Parathyroid adenoma (tissue), 2 donors: ENCODE measurements at regions not wholly inside any gene's neighbourhood (a gene's known extent, or its start where the extent isn't known, plus 50 kb on each side); places are given as distances from the start of the nearest gene placed in this dataset.

Experiments
- H2AFZ ChIP-seq: fragments of 300-600 bp; sonication (generic); one replicate; pipeline ENCODE4 v1.7.0; 2017; ENCODE audit warnings: antibody characterized with exemption, mild to moderate bottlenecking
- H3K27ac ChIP-seq: fragments of 300-600 bp; sonication (generic); one replicate; pipeline ENCODE4 v1.7.0; 2017
- H3K27me3 ChIP-seq: fragments of 300-600 bp; sonication (generic); one replicate; pipeline ENCODE4 v1.7.0; 2017; ENCODE audit warnings: low read length; ENCODE audit not compliant: control insufficient read depth, insufficient read depth
- H3K36me3 ChIP-seq: fragments of 300-600 bp; sonication (generic); one replicate; pipeline ENCODE4 v1.7.0; 2017; ENCODE audit warnings: low read length; ENCODE audit not compliant: control insufficient read depth, insufficient read depth
- H3K4me1 ChIP-seq: fragments of 300-600 bp; sonication (generic); one replicate; pipeline ENCODE4 v1.7.0; 2017; ENCODE audit warnings: control low read depth
- H3K4me2 ChIP-seq: fragments of 300-600 bp; sonication (generic); one replicate; pipeline ENCODE4 v1.7.0; 2017; ENCODE audit warnings: low read length
- H3K4me3 ChIP-seq: fragments of 300-600 bp; sonication (generic); one replicate; pipeline ENCODE4 v1.7.0; 2017; ENCODE audit warnings: low read depth, low read length
- H3K79me2 ChIP-seq: fragments of 300-600 bp; sonication (generic); one replicate; pipeline ENCODE4 v1.7.0; 2017; ENCODE audit warnings: control low read depth
- H3K9ac ChIP-seq: fragments of 300-600 bp; sonication (generic); one replicate; pipeline ENCODE4 v1.7.0; 2017; ENCODE audit warnings: mild to moderate bottlenecking
- H3K9me3 ChIP-seq: fragments of 300-600 bp; sonication (generic); one replicate; pipeline ENCODE4 v1.7.0; 2017; ENCODE audit warnings: low read length; ENCODE audit not compliant: control insufficient read depth
- TF ChIP-seq, protein P1 (sequence below): fragments of 300-600 bp; sonication (generic); IDR thresholded peaks from one replicate; pipeline ENCODE4 v1.7.0; 2017; ENCODE audit warnings: antibody characterized with exemption, mild to moderate bottlenecking
- donor health status: primary hyperparathyroidism.

DNA sequence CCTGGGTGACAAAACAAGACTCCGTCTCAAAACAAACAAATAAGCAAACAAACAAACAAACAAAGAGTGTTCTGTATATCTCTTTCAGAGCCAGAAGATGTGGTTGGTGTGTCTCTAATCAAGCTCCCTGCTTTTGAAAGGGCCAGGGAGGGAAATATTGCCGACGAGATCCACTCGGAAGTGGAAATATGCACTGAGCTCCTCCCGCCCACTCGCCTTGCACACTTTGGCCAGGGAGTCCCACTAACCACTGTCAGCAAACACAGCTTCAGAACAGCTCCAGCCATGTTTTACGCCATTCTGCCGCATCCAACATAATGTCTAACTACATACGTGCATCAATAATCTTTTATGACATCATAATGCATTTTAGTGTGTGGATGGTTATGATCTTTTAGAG, 155.5 kb upstream of the VSTM2B start:
- TF ChIP-seq, protein P1, sequence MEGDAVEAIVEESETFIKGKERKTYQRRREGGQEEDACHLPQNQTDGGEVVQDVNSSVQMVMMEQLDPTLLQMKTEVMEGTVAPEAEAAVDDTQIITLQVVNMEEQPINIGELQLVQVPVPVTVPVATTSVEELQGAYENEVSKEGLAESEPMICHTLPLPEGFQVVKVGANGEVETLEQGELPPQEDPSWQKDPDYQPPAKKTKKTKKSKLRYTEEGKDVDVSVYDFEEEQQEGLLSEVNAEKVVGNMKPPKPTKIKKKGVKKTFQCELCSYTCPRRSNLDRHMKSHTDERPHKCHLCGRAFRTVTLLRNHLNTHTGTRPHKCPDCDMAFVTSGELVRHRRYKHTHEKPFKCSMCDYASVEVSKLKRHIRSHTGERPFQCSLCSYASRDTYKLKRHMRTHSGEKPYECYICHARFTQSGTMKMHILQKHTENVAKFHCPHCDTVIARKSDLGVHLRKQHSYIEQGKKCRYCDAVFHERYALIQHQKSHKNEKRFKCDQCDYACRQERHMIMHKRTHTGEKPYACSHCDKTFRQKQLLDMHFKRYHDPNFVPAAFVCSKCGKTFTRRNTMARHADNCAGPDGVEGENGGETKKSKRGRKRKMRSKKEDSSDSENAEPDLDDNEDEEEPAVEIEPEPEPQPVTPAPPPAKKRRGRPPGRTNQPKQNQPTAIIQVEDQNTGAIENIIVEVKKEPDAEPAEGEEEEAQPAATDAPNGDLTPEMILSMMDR: no peak
- Histone ChIP-seq H2AFZ (no peak overlapping the region), H3K27ac (no peak overlapping the region), H3K9me3 (no peaks in the 10 kb centered on the region), H3K79me2 (no peaks in the 10 kb centered on the region), H3K4me2 (no peak overlapping the region), H3K9ac (no peak overlapping the region), H3K4me3 (no peak overlapping the region), H3K27me3 (no peaks in the 10 kb centered on the region), H3K4me1 (no peaks in the 10 kb centered on the region), H3K36me3 (no peaks in the 10 kb centered on the region)

DNA sequence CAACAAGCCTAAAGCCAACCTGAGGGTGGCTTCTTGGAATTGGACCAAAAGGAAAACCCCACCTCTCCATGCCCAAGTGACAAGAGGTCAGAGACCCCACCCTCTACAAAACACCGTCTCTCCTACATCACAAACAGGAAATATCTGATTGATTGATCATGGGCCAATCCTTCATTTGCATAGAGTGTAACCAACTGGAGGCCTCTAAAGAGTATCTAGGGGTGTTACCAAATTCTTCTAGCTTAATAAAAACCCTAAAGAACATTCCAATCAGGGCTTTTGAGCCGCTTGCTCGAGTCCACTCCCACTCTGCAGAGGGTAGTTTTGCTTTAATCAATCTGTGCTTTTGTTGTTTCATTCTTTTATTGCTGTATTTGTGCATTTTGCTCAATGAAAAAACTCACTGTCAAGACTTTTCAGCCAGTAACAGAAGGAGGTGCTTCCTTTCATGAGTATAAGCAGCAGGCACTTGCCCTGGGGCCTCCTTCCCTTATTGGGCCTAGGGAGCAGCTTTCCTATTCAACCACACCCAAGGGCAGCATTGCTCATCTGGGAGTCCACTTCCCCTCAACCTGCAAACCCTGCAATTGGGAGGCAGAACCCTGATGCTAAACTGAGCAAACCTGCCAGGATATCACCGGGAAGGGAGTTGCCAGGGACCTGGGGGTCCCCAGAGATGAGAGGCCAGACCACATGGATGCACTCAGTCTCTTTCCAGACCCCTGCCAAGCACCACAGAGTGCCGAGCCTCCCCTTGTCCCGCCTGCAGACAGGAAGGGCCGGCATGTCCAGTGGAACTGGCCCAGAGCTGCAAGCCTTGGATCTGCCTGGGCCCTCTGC, 154.3 kb upstream of the VSTM2B start:
- Histone ChIP-seq H3K4me2 (no peak overlapping the region), H2AFZ (no peak overlapping the region), H3K4me3 (no peak overlapping the region), H3K9ac (no peak overlapping the region), H3K79me2 (no peaks in the 10 kb centered on the region), H3K9me3 (no peaks in the 10 kb centered on the region), H3K36me3 (no peaks in the 10 kb centered on the region), H3K4me1 (no peaks in the 10 kb centered on the region), H3K27ac (no peak overlapping the region), H3K27me3 (no peaks in the 10 kb centered on the region)
- TF ChIP-seq, protein P1: no peak

DNA sequence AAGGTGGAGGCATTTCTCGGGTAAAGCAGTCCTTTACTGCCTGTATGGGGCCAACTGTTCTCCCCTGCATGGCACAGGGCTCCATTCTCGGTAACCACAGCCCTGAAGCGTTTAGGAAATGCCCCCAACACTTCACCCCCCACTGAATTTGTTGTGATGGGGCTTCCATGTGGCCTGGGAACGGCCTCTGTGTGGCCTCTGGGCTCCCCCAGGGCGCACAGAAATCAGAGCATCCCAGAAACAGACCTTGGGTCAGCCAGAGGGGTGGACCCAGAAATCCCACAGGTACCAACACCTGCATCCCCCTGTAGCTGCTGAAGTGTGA, 153.7 kb upstream of the VSTM2B start:
- Histone ChIP-seq H3K4me2 (no peak overlapping the region), H3K36me3 (no peaks in the 10 kb centered on the region), H3K4me1 (no peaks in the 10 kb centered on the region), H3K79me2 (no peaks in the 10 kb centered on the region), H3K4me3 (no peak overlapping the region), H3K9me3 (no peaks in the 10 kb centered on the region), H3K27ac (no peak overlapping the region), H3K27me3 (no peaks in the 10 kb centered on the region), H2AFZ (no peak overlapping the region), H3K9ac (no peak overlapping the region)
- TF ChIP-seq, protein P1: no peak

DNA sequence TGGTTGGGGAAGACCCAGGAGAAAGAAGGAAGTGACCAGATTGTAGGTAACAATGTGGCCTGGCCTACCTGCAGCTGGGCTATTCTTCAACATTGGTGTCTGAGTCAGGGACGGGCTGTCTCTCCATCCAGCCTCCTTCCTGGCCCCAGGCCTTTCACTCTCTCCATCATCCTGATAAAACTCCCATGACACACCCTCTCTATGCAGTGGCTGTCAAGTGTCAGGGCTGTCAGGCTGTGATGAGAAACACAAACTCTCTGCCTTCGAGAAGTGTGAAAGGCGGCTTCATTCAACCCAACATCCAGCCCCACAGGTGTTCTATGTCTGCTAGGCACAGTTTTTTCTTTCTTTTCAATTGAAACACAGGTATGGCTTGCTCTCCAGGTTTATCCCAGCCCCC, 153.3 kb upstream of the VSTM2B start:
- no peaks in the 10 kb centered on the region for H3K4me1 ChIP-seq
- no peak overlapping the region for H3K27ac ChIP-seq
- no peaks in the 10 kb centered on the region for H3K9me3 ChIP-seq
- H3K27me3 ChIP-seq: no peaks in the 10 kb centered on the region
- H2AFZ ChIP-seq: no peak overlapping the region
- H3K79me2 ChIP-seq: no peaks in the 10 kb centered on the region
- H3K9ac ChIP-seq: no peak overlapping the region
- TF ChIP-seq, protein P1: no peak
- no peak overlapping the region for H3K4me2 ChIP-seq
- no peak overlapping the region for H3K4me3 ChIP-seq
- no peaks in the 10 kb centered on the region for H3K36me3 ChIP-seq
